ENCODE measurements at regions not wholly inside any gene's neighbourhood (a gene's known extent, or its start where the extent isn't known, plus 50 kb on each side); places are given as distances from the start of the nearest gene placed in this dataset.

DNA sequence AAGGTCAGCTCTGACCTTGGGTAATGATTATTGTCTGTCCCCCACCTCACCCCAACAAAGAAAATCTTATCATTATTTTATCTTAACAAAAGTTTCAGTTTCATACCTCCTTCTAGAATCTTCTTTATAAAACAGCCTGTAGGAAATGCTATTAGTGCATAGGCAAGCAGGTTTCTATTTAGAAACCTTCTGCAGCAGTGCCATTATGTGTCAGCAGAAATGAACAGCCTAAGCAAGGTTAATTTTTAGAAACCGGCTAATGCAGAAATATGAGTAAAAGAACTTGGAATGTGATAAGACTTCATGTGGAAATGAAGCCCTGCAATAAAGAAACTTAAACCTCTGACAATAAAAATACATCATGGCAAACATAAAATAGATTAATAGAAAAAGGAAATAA lies 814.4 kb downstream of the FSCB start:
- Histone ChIP-seq H3K4me1 (ENCODE audit: control insufficient read depth in 1 of 2, insufficient read depth in 2 of 2, low read depth in 1 of 2, low read length in 1 of 2) (no peaks in the 10 kb centered on the region), H3K27ac (ENCODE audit: low read depth in 2 of 2, low read length in 1 of 2) (no peak overlapping the region), H3K9me3 (no peaks in the 10 kb centered on the region), H3K4me2 (no peak overlapping the region), H2AFZ (ENCODE audit: low read depth) (no peak overlapping the region), H3K36me3 (replicated peaks in 1 of 2; ENCODE audit: control insufficient read depth in 1 of 2, insufficient read depth in 2 of 2, low read length in 1 of 2) (no peaks in the 10 kb centered on the region), H3F3A (replicated peaks; ENCODE audit: insufficient read depth) (no peaks in the 10 kb centered on the region), H3K9me2 (no peaks in the 10 kb centered on the region), H4K20me1 (ENCODE audit: insufficient read depth) (no peaks in the 10 kb centered on the region), H3K4me3 (ENCODE audit: low read depth in 2 of 2, low read length in 1 of 2) (no peak overlapping the region), H3K79me2 (ENCODE audit: insufficient read depth) (no peaks in the 10 kb centered on the region), H3K27me3 (ENCODE audit: insufficient read depth) (no peaks in the 10 kb centered on the region), H3K9ac (no peak overlapping the region)
- ChIA-PET POLR2A (no interaction called here), CTCF (no interaction called here)
- 13% methylated on average over 1 of the region's 1 CpG for WGBS (ENCODE audit: low lambda C conversion rate)
- DNase-seq = no peak
- TF ChIP-seq CHD2 (IDR thresholded peaks at IDR 0.05; ENCODE audit: low read length, partially characterized antibody) (no peak), GABPA (IDR thresholded peaks at IDR 0.05; ENCODE audit: low read depth) (no peak), NRF1 (IDR thresholded peaks at IDR 0.05; ENCODE audit: low read depth, low read length) (no peak), FOXM1 (IDR thresholded peaks at IDR 0.05; ENCODE audit: low read depth) (no peak), RFX5 (IDR thresholded peaks at IDR 0.05; ENCODE audit: low read length) (no peak), TEAD4 (IDR thresholded peaks at IDR 0.05; ENCODE audit: borderline replicate concordance, insufficient read depth) (no peak), EZH2phosphoT487 (IDR thresholded peaks at IDR 0.05; ENCODE audit: borderline replicate concordance, low read depth) (no peak), TCF12 (IDR thresholded peaks at IDR 0.05) (no peak), SIN3A (IDR thresholded peaks at IDR 0.05; ENCODE audit: borderline replicate concordance, low read depth, low read length) (no peak), ELF1 (IDR thresholded peaks at IDR 0.05) (no peak), SMC3 (IDR thresholded peaks at IDR 0.05; ENCODE audit: low read depth, low read length) (no peak)
- TF ChIP-seq, protein P1, sequence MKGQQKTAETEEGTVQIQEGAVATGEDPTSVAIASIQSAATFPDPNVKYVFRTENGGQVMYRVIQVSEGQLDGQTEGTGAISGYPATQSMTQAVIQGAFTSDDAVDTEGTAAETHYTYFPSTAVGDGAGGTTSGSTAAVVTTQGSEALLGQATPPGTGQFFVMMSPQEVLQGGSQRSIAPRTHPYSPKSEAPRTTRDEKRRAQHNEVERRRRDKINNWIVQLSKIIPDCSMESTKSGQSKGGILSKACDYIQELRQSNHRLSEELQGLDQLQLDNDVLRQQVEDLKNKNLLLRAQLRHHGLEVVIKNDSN (IDR thresholded peaks at IDR 0.05; ENCODE audit: borderline replicate concordance, low read depth) = no peak
- TF ChIP-seq, protein P2, sequence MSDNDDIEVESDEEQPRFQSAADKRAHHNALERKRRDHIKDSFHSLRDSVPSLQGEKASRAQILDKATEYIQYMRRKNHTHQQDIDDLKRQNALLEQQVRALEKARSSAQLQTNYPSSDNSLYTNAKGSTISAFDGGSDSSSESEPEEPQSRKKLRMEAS (IDR thresholded peaks at IDR 0.05; ENCODE audit: low read depth) = no peak
- TF ChIP-seq, protein P3, sequence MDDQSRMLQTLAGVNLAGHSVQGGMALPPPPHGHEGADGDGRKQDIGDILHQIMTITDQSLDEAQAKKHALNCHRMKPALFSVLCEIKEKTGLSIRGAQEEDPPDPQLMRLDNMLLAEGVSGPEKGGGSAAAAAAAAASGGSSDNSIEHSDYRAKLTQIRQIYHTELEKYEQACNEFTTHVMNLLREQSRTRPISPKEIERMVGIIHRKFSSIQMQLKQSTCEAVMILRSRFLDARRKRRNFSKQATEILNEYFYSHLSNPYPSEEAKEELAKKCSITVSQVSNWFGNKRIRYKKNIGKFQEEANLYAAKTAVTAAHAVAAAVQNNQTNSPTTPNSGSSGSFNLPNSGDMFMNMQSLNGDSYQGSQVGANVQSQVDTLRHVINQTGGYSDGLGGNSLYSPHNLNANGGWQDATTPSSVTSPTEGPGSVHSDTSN (IDR thresholded peaks at IDR 0.05) = no peak
- TF ChIP-seq, protein P4, sequence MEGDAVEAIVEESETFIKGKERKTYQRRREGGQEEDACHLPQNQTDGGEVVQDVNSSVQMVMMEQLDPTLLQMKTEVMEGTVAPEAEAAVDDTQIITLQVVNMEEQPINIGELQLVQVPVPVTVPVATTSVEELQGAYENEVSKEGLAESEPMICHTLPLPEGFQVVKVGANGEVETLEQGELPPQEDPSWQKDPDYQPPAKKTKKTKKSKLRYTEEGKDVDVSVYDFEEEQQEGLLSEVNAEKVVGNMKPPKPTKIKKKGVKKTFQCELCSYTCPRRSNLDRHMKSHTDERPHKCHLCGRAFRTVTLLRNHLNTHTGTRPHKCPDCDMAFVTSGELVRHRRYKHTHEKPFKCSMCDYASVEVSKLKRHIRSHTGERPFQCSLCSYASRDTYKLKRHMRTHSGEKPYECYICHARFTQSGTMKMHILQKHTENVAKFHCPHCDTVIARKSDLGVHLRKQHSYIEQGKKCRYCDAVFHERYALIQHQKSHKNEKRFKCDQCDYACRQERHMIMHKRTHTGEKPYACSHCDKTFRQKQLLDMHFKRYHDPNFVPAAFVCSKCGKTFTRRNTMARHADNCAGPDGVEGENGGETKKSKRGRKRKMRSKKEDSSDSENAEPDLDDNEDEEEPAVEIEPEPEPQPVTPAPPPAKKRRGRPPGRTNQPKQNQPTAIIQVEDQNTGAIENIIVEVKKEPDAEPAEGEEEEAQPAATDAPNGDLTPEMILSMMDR (IDR thresholded peaks at IDR 0.05) = no peak

DNA sequence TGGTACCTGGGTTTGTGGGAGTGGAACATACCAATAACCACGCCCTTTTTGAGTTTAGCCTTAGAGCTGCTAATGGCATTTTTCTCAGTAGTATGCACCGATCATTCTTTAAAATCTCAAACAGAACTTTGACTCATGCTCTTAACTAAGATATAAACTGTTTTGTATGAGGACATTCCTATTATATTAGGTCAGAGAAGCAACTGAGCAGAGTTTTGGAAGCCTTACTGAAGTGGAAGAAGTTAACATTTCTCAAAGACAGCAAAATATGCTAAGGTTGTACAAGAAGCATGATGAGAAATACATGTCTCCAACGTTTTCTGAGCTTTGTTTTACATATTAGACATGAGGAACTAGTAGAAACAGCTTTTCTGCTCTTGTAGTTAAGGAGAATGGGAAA lies 819.2 kb downstream of the FSCB start:
- H3K9me2 ChIP-seq = no peaks in the 10 kb centered on the region
- H3K9me3 ChIP-seq = no peaks in the 10 kb centered on the region
- no peaks in the 10 kb centered on the region for H3K27me3 ChIP-seq (ENCODE audit: insufficient read depth)
- DNase-seq = no peak
- no peaks in the 10 kb centered on the region for H3K4me1 ChIP-seq (ENCODE audit: control insufficient read depth in 1 of 2, insufficient read depth in 2 of 2, low read depth in 1 of 2, low read length in 1 of 2)
- no peak overlapping the region for H3K4me3 ChIP-seq (ENCODE audit: low read depth in 2 of 2, low read length in 1 of 2)
- H3K79me2 ChIP-seq (ENCODE audit: insufficient read depth) = no peaks in the 10 kb centered on the region
- H3K36me3 ChIP-seq (replicated peaks in 1 of 2; ENCODE audit: control insufficient read depth in 1 of 2, insufficient read depth in 2 of 2, low read length in 1 of 2) = no peaks in the 10 kb centered on the region
- H4K20me1 ChIP-seq (ENCODE audit: insufficient read depth) = no peaks in the 10 kb centered on the region
- H3K9ac ChIP-seq = no peak overlapping the region
- H3K27ac ChIP-seq (ENCODE audit: low read depth in 2 of 2, low read length in 1 of 2) = no peak overlapping the region
- POLR2A ChIA-PET = no interaction called here
- H3K4me2 ChIP-seq = no peak overlapping the region
- H2AFZ ChIP-seq (ENCODE audit: low read depth) = no peak overlapping the region
- CTCF ChIA-PET = interaction anchor here (0.9 kb wide), 1 partner anchor 9 kb away, joined by 3 read pairs; no protein-coding TSS in a partner anchor
- no peaks in the 10 kb centered on the region for H3F3A ChIP-seq (replicated peaks; ENCODE audit: insufficient read depth)
- TF ChIP-seq, protein P3 (IDR thresholded peaks at IDR 0.05) = no peak
- 3% methylated on average over 3 of the region's 3 CpGs for WGBS (ENCODE audit: low lambda C conversion rate)

All from SK-N-SH (cell line).